Karpas-422 (cell line): ENCODE measurements at regions not wholly inside any gene's neighbourhood (a gene's known extent, or its start where the extent isn't known, plus 50 kb on each side); places are given as distances from the start of the nearest gene placed in this dataset.

Source experiments
- DNase-seq: peaks from one replicate; pipeline ENCODE4 v3.0.0-alpha.2; 2015
- H2AFZ ChIP-seq: fragments of 200-600 bp; sonication (generic); 2 replicates; pipeline ENCODE4 v1.6.1; 2014; ENCODE audit warnings: antibody characterized with exemption, low read length, mixed read lengths
- H3K27ac ChIP-seq: fragments of 200-600 bp; sonication (generic); 2 replicates; pipeline ENCODE4 v1.5.1; 2014; ENCODE audit warnings: mild to moderate bottlenecking, low read length, moderate library complexity
- H3K27me3 ChIP-seq: fragments of 200-600 bp; sonication (generic); 2 replicates; pipeline ENCODE4 v1.6.1; 2014; ENCODE audit warnings: low read length, mixed read lengths
- H3K36me3 ChIP-seq: fragments of 200-600 bp; sonication (generic); 2 replicates; pipeline ENCODE4 v1.6.1; 2014; ENCODE audit warnings: low read length, mixed read lengths; ENCODE audit not compliant: insufficient read depth
- H3K4me1 ChIP-seq: fragments of 200-600 bp; sonication (generic); 2 replicates; pipeline ENCODE4 v1.6.1; 2014; ENCODE audit warnings: mild to moderate bottlenecking, low read length, mixed read lengths
- H3K4me2 ChIP-seq: fragments of 200-600 bp; sonication (generic); 2 replicates; pipeline ENCODE4 v1.6.1; 2014; ENCODE audit warnings: low read length, low read depth, mild to moderate bottlenecking; ENCODE audit not compliant: poor library complexity, severe bottlenecking
- H3K4me3 ChIP-seq: fragments of 200-600 bp; sonication (generic); 2 replicates; pipeline ENCODE4 v1.5.1; 2014; ENCODE audit warnings: mild to moderate bottlenecking, antibody characterized with exemption, low read length, mixed read lengths
- H3K79me2 ChIP-seq: fragments of 200-600 bp; sonication (generic); 2 replicates; pipeline ENCODE4 v1.6.1; 2014; ENCODE audit warnings: mild to moderate bottlenecking, low read length, mixed read lengths
- H3K9ac ChIP-seq: fragments of 200-600 bp; sonication (generic); 2 replicates; pipeline ENCODE4 v1.6.0; 2014; ENCODE audit warnings: low read length
- H3K9me2 ChIP-seq: fragments of 200-600 bp; sonication (generic), shearing (Covaris generic); replicated peaks from 2 replicates; pipeline ENCODE4 v1.6.0; 2014; ENCODE audit warnings: mild to moderate bottlenecking, low read length, moderate library complexity; ENCODE audit not compliant: insufficient read depth
- H3K9me3 ChIP-seq: fragments of 300-700, 200-600 bp; sonication (generic); 2 replicates; pipeline ENCODE4 v1.6.1; 2014; ENCODE audit warnings: low read length, mixed read lengths
- H4K20me1 ChIP-seq: fragments of 200-600 bp; sonication (generic); 2 replicates; pipeline ENCODE4 v1.6.1; 2014; ENCODE audit warnings: mild to moderate bottlenecking, antibody characterized with exemption, low read length, low read depth; ENCODE audit not compliant: insufficient read depth

- H3K36me3 ChIP-seq = no peaks in the 10 kb centered on the region
- H4K20me1 ChIP-seq = no peaks in the 10 kb centered on the region
These were observed 159.4 kb downstream of the BARHL2 start for GRCh38 chr1:90557706-90558105.

GRCh38 chr1:90550626-90551406 is 166.3 kb downstream of the BARHL2 start:
- Histone ChIP-seq H3K4me2 (no peak overlapping the region), H2AFZ (no peak overlapping the region), H3K27me3 (no peaks in the 10 kb centered on the region), H3K9me3 (no peaks in the 10 kb centered on the region), H3K9me2 (no peaks in the 10 kb centered on the region), H3K9ac (no peak overlapping the region), H3K79me2 (no peaks in the 10 kb centered on the region), H3K4me1 (no peaks in the 10 kb centered on the region), H3K27ac (no peak overlapping the region), H4K20me1 (no peaks in the 10 kb centered on the region), H3K4me3 (no peak overlapping the region), H3K36me3 (no peaks in the 10 kb centered on the region)
- no peak for DNase-seq

More at GRCh38 chr1:90557706-90558105, 159.4 kb downstream of the BARHL2 start:
- H3K9ac ChIP-seq = no peak overlapping the region
- no peaks in the 10 kb centered on the region for H3K79me2 ChIP-seq
- no peaks in the 10 kb centered on the region for H3K9me3 ChIP-seq
- H3K27ac ChIP-seq = no peak overlapping the region
- H3K4me1 ChIP-seq = no peaks in the 10 kb centered on the region
- H3K9me2 ChIP-seq = no peaks in the 10 kb centered on the region
- H3K4me3 ChIP-seq = no peak overlapping the region
- no peak for DNase-seq
- no peak overlapping the region for H2AFZ ChIP-seq
- H3K27me3 ChIP-seq = no peaks in the 10 kb centered on the region
- no peak overlapping the region for H3K4me2 ChIP-seq

DNA sequence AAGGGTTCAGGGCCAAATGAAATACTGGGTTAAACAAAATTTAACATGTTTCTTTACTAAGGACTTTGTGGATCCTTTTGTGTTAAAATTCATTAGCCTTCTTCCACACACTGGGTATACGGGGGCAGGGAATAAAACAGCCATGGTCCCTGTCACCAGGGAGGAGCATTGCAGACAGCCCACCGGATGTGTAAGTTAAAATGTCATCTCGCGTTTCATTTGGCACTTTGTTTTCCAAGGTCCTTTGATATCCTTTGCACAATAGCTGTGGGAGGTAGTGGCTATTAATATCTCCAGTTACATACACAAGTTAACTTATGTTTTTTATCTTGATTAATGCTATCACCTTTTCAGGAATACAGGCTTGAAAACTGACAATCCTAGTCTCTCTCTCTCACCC is 172.7 kb downstream of the BARHL2 start:
- Histone ChIP-seq H3K27ac (no peak overlapping the region), H3K9me3 (no peaks in the 10 kb centered on the region), H3K27me3 (no peaks in the 10 kb centered on the region), H3K36me3 (no peaks in the 10 kb centered on the region), H3K79me2 (no peaks in the 10 kb centered on the region), H3K4me2 (no peak overlapping the region), H3K4me1 (no peaks in the 10 kb centered on the region), H3K9ac (no peak overlapping the region), H3K9me2 (no peaks in the 10 kb centered on the region), H2AFZ (no peak overlapping the region), H3K4me3 (no peak overlapping the region), H4K20me1 (no peaks in the 10 kb centered on the region)
- DNase-seq = no peak

DNA sequence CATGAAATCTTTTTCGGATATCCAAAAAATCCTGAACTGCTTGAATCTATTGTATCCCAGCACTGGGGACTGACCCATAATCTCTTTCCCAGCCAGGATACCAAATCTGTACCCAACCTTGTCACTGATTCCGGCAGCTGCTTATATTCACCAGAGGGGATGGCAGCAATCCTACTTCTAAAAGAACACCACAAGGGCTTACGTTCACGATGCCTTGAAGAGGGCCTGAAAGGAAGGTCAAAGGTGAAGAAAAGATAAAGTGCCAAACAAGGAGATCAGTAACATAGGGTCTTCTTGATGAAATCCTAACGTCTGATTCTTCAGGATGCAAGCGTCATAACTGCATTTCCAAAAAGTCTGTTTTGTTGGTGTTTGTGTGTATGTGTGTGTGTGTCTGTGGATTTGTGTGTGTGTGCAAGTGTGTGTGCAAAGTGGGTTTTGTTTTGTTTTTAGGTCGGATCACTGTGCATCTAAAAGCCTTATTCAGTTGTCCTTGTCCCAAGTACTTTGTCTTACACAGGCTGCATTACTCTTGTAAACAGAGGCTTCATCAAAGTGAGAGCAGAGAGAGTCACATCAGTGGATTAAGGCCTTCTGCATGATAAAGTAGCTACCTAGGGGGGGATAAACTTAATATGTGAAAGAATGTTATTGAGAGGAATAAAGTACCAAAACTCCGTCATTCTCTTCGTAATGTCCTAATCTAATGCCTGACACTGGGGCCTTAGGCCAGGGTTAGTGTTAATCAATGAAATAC is 179.3 kb downstream of the BARHL2 start:
- Histone ChIP-seq H3K9ac (no peak overlapping the region), H3K79me2 (no peaks in the 10 kb centered on the region), H3K4me3 (no peak overlapping the region), H3K9me2 (no peaks in the 10 kb centered on the region), H3K4me1 (no peaks in the 10 kb centered on the region), H3K4me2 (no peak overlapping the region), H2AFZ (no peak overlapping the region), H3K36me3 (no peaks in the 10 kb centered on the region), H3K27me3 (0 out of 2 replicates have a peak, but pooled peaks cover 3% of the 10 kb centered on the region), H3K27ac (no peak overlapping the region), H4K20me1 (no peaks in the 10 kb centered on the region), H3K9me3 (no peaks in the 10 kb centered on the region)
- no peak for DNase-seq

DNA sequence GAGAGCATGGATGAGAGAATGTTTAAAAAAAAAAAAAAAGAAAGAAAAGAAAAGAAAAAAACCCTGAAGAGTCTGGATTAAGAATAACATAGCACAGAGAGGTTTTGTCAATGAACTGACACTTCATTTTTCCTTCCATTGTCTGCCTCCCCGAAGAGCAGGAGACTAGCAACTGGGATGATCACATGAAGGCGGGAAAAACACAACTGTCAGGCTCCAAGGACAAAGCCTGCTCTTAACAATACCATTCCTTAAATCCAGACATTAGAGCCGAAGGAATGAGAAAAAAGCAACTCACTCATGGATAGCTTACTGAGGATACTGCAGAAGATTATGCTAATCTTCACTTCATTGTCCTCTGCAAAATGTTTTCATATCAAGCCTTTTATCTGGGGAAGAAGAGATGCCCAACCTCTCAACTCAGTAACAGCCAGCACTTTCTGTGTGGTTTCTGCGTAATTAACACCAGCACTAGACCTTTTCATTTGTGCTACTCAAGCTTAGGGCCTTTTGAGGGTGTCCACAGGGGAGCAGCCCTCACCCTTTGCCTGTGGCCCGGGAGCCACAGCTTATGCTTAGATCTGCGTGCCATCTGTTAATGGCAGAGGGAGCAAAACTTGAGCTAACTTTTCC is 182.3 kb downstream of the BARHL2 start:
- DNase-seq = no peak
- H3K36me3 ChIP-seq = no peaks in the 10 kb centered on the region
- no peaks in the 10 kb centered on the region for H3K9me2 ChIP-seq
- H3K4me2 ChIP-seq = no peak overlapping the region
- no peaks in the 10 kb centered on the region for H3K79me2 ChIP-seq
- no peaks in the 10 kb centered on the region for H3K9me3 ChIP-seq
- no peak overlapping the region for H3K27ac ChIP-seq
- no peak overlapping the region for H2AFZ ChIP-seq
- H3K9ac ChIP-seq = no peak overlapping the region
- no peak overlapping the region for H3K4me3 ChIP-seq
- H4K20me1 ChIP-seq = no peaks in the 10 kb centered on the region
- no peaks in the 10 kb centered on the region for H3K4me1 ChIP-seq
- H3K27me3 ChIP-seq = 0 out of 2 replicates have a peak, but pooled peaks cover 3% of the 10 kb centered on the region

GRCh38 chr1:90534116-90534515 is 183.0 kb downstream of the BARHL2 start:
- no peaks in the 10 kb centered on the region for H3K36me3 ChIP-seq
- H3K79me2 ChIP-seq = no peaks in the 10 kb centered on the region
- H2AFZ ChIP-seq = no peak overlapping the region
- no peaks in the 10 kb centered on the region for H3K9me2 ChIP-seq
- no peaks in the 10 kb centered on the region for H3K4me1 ChIP-seq
- H3K9me3 ChIP-seq = no peaks in the 10 kb centered on the region
- no peak overlapping the region for H3K9ac ChIP-seq
- H3K27ac ChIP-seq = no peak overlapping the region
- no peak overlapping the region for H3K4me3 ChIP-seq
- 0 out of 2 replicates have a peak, but pooled peaks cover 3% of the 10 kb centered on the region for H3K27me3 ChIP-seq
- H3K4me2 ChIP-seq = no peak overlapping the region
- H4K20me1 ChIP-seq = no peaks in the 10 kb centered on the region
- DNase-seq = no peak

- no peaks in the 10 kb centered on the region for H4K20me1 ChIP-seq
- no peak overlapping the region for H2AFZ ChIP-seq
- no peaks in the 10 kb centered on the region for H3K9me3 ChIP-seq
- H3K36me3 ChIP-seq = no peaks in the 10 kb centered on the region
- no peak overlapping the region for H3K9ac ChIP-seq
- no peak for DNase-seq
- no peak overlapping the region for H3K4me3 ChIP-seq
- no peaks in the 10 kb centered on the region for H3K27me3 ChIP-seq
- H3K4me2 ChIP-seq = no peak overlapping the region
- no peaks in the 10 kb centered on the region for H3K9me2 ChIP-seq
- no peaks in the 10 kb centered on the region for H3K79me2 ChIP-seq
- H3K4me1 ChIP-seq = no peaks in the 10 kb centered on the region
- no peak overlapping the region for H3K27ac ChIP-seq
These were observed 190.1 kb downstream of the BARHL2 start for GRCh38 chr1:90526954-90527353.

DNA sequence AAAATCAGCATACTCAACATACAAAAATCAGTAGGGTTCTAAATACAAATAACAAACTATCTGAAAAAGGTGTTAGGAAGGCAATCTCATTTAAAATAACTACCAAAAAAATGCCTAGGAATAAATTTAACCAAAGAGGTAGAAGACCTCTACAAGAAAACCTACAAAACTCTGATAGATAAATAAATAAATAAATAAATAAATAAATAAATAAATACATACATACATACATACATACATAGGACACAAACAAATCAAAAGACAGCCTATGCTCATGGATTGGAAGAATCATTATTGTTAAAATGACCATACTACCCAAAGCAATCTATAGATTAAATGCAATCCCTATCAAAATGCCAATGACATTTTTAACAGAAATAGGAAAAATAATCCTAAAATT is 194.7 kb downstream of the BARHL2 start:
- H3K4me3 ChIP-seq = no peak overlapping the region
- no peaks in the 10 kb centered on the region for H3K36me3 ChIP-seq
- H4K20me1 ChIP-seq = no peaks in the 10 kb centered on the region
- no peaks in the 10 kb centered on the region for H3K9me3 ChIP-seq
- H3K27me3 ChIP-seq = no peaks in the 10 kb centered on the region
- H3K4me2 ChIP-seq = no peak overlapping the region
- DNase-seq = no peak
- H3K9ac ChIP-seq = no peak overlapping the region
- H3K79me2 ChIP-seq = no peaks in the 10 kb centered on the region
- H3K9me2 ChIP-seq = no peaks in the 10 kb centered on the region
- H2AFZ ChIP-seq = no peak overlapping the region
- H3K27ac ChIP-seq = no peak overlapping the region
- no peaks in the 10 kb centered on the region for H3K4me1 ChIP-seq
